ENCODE measurements at regions not wholly inside any gene's neighbourhood (a gene's known extent, or its start where the extent isn't known, plus 50 kb on each side); places are given as distances from the start of the nearest gene placed in this dataset.

DNA sequence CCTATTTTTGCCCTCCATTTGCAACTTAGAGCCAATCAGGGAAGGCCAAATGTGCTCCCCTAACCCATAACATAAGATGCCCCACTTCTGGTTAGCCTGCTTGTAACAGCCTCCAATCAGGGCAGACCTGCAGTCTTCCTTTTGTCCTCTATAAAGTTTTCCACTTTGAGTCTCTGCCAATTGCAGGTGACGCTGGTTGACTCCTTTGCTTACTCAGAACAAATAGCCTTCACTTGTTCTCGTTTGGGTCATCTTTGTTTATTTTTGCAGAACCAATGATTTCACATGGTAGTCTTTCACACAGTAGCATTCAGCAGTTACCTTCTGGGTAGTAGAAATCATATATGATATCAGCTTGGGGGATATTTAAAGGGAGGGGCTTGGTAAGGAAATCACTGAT, 225.6 kb downstream of the MINAR1 start:
- TF ChIP-seq, protein P1, sequence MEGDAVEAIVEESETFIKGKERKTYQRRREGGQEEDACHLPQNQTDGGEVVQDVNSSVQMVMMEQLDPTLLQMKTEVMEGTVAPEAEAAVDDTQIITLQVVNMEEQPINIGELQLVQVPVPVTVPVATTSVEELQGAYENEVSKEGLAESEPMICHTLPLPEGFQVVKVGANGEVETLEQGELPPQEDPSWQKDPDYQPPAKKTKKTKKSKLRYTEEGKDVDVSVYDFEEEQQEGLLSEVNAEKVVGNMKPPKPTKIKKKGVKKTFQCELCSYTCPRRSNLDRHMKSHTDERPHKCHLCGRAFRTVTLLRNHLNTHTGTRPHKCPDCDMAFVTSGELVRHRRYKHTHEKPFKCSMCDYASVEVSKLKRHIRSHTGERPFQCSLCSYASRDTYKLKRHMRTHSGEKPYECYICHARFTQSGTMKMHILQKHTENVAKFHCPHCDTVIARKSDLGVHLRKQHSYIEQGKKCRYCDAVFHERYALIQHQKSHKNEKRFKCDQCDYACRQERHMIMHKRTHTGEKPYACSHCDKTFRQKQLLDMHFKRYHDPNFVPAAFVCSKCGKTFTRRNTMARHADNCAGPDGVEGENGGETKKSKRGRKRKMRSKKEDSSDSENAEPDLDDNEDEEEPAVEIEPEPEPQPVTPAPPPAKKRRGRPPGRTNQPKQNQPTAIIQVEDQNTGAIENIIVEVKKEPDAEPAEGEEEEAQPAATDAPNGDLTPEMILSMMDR (IDR thresholded peaks at IDR 0.05 in 8 of 11, conservative IDR thresholded peaks at IDR 0.05 in 3 of 11): no peak
- TF ChIP-seq POLR2A (IDR thresholded peaks at IDR 0.05) (no peak), POLR2AphosphoS5 (IDR thresholded peaks at IDR 0.05) (no peak)
